Mesendoderm (in vitro differentiated cells): ENCODE measurements at regions not wholly inside any gene's neighbourhood (a gene's known extent, or its start where the extent isn't known, plus 50 kb on each side); places are given as distances from the start of the nearest gene placed in this dataset.
A peak's percentile ranks its signal among the peaks of the same experiment; 100 is the strongest.

ENCODE experiments used
- DNase-seq: peaks from one replicate; pipeline ENCODE4 v3.0.0; 2013
- H2AK5ac ChIP-seq: 2 replicates; pipeline ENCODE4 v1.6.1; 2013; ENCODE audit warnings: low read length, inconsistent platforms
- H2BK120ac ChIP-seq: 2 replicates; pipeline ENCODE4 v1.6.1; 2013; ENCODE audit warnings: low read depth, mild to moderate bottlenecking, low read length, moderate library complexity, mixed read lengths
- H2BK15ac ChIP-seq: replicated peaks from 2 replicates; pipeline ENCODE4 v1.6.1; 2013; ENCODE audit warnings: low read depth, mild to moderate bottlenecking, moderate library complexity
- H2BK5ac ChIP-seq: 2 replicates; pipeline ENCODE4 v1.6.1; 2013; ENCODE audit warnings: low read length, inconsistent platforms
- H3K18ac ChIP-seq: 2 replicates; pipeline ENCODE4 v1.6.1; 2013; ENCODE audit warnings: mild to moderate bottlenecking, low read length, mixed read lengths
- H3K23ac ChIP-seq: one replicate; pipeline ENCODE4 v1.6.1; 2013; ENCODE audit warnings: low read length
- H3K27ac ChIP-seq: 2 replicates; pipeline ENCODE4 v1.5.1; 2013; ENCODE audit warnings: low read depth, mild to moderate bottlenecking, inconsistent platforms, low read length, moderate library complexity
- H3K27me3 ChIP-seq: 2 replicates; pipeline ENCODE4 v1.6.1; 2013; ENCODE audit warnings: low read length, control low read depth, mild to moderate bottlenecking, inconsistent platforms; ENCODE audit not compliant: insufficient read depth, poor library complexity
- H3K36me3 ChIP-seq: 2 replicates; pipeline ENCODE4 v1.6.1; 2013; ENCODE audit warnings: low read length, inconsistent platforms; ENCODE audit not compliant: control insufficient read depth, insufficient read depth
- H3K4ac ChIP-seq: one replicate; pipeline ENCODE4 v1.6.1; 2013; ENCODE audit warnings: low read depth, mild to moderate bottlenecking, low read length, moderate library complexity
- H3K4me1 ChIP-seq: 2 replicates; pipeline ENCODE4 v1.6.1; 2013; ENCODE audit warnings: low read depth, low read length, inconsistent platforms; ENCODE audit not compliant: control insufficient read depth
- H3K4me2 ChIP-seq: 2 replicates; pipeline ENCODE4 v1.6.1; 2013; ENCODE audit warnings: low read length
- H3K4me3 ChIP-seq: 2 replicates; pipeline ENCODE4 v1.5.1; 2013; ENCODE audit warnings: mild to moderate bottlenecking, low read length
- H3K56ac ChIP-seq: one replicate; pipeline ENCODE4 v1.6.1; 2013; ENCODE audit warnings: low read length
- H3K79me1 ChIP-seq: 2 replicates; pipeline ENCODE4 v1.6.1; 2013; ENCODE audit warnings: low read length, inconsistent platforms
- H3K79me2 ChIP-seq: 2 replicates; pipeline ENCODE4 v1.6.1; 2013; ENCODE audit warnings: mild to moderate bottlenecking, low read length; ENCODE audit not compliant: control insufficient read depth, insufficient read depth
- H3K9ac ChIP-seq: 2 replicates; pipeline ENCODE4 v1.6.1; 2013; ENCODE audit warnings: low read length, inconsistent platforms
- H4K5ac ChIP-seq: one replicate; pipeline ENCODE4 v1.6.1; 2013; ENCODE audit warnings: low read length
- H4K8ac ChIP-seq: one replicate; pipeline ENCODE4 v1.6.1; 2013; ENCODE audit warnings: low read depth, mild to moderate bottlenecking, control low read depth, low read length, moderate library complexity
- WGBS: extraction: QIAGEN DNeasy Blood & Tissue Kit; methylation state at CpG from one replicate; pipeline ENCODE4 v1.1.7; 2013; ENCODE audit warnings: low lambda C conversion rate, missing lambda C conversion rate; ENCODE audit not compliant: insufficient coverage; ENCODE audit errors: extremely low coverage; 5-methylcytosine and 5-hydroxymethylcytosine counted together

GRCh38 chr12:41661141-41661765, 473.1 kb downstream of the PDZRN4 start:
- Histone ChIP-seq H3K23ac (no peak overlapping the region), H3K18ac (no peak overlapping the region), H2BK15ac (no peak overlapping the region), H3K56ac (no peak overlapping the region), H3K27me3 (no peaks in the 10 kb centered on the region), H3K9ac (no peak overlapping the region), H3K79me1 (no peaks in the 10 kb centered on the region), H3K4ac (no peak overlapping the region), H2BK5ac (no peak overlapping the region), H4K8ac (no peak overlapping the region), H2BK120ac (no peak overlapping the region), H3K4me1 (no peaks in the 10 kb centered on the region), H3K36me3 (no peaks in the 10 kb centered on the region), H2AK5ac (no peak overlapping the region), H3K4me3 (no peak overlapping the region), H3K79me2 (no peaks in the 10 kb centered on the region), H4K5ac (no peak overlapping the region), H3K27ac (no peak overlapping the region), H3K4me2 (no peak overlapping the region)
- peak; percentile 52 for DNase-seq
- no CpG with 5 or more reads among the region's 4 CpGs for WGBS

- Histone ChIP-seq H3K9ac (no peak overlapping the region), H3K27me3 (no peaks in the 10 kb centered on the region), H4K5ac (no peak overlapping the region), H2BK15ac (no peak overlapping the region), H2BK120ac (no peak overlapping the region), H2AK5ac (no peak overlapping the region), H3K4me1 (no peaks in the 10 kb centered on the region), H3K4me2 (no peak overlapping the region), H2BK5ac (no peak overlapping the region), H3K4me3 (no peak overlapping the region), H3K18ac (no peak overlapping the region), H3K4ac (no peak overlapping the region), H3K79me2 (no peaks in the 10 kb centered on the region), H3K36me3 (no peaks in the 10 kb centered on the region), H3K27ac (no peak overlapping the region), H3K79me1 (no peaks in the 10 kb centered on the region), H3K56ac (no peak overlapping the region), H4K8ac (no peak overlapping the region), H3K23ac (no peak overlapping the region)
- WGBS: no CpG with 5 or more reads among the region's 1 CpG
- no peak for DNase-seq
Observed at GRCh38 chr12:41656454-41656853, 468.3 kb downstream of the PDZRN4 start.

GRCh38 chr12:41653386-41654326, 465.5 kb downstream of the PDZRN4 start:
- no peak overlapping the region for H2BK120ac ChIP-seq
- H2BK5ac ChIP-seq: no peak overlapping the region
- no peaks in the 10 kb centered on the region for H3K36me3 ChIP-seq
- H2BK15ac ChIP-seq: no peak overlapping the region
- H4K8ac ChIP-seq: no peak overlapping the region
- no peak overlapping the region for H3K18ac ChIP-seq
- no peak overlapping the region for H3K4ac ChIP-seq
- no peaks in the 10 kb centered on the region for H3K4me1 ChIP-seq
- H3K4me3 ChIP-seq: no peak overlapping the region
- DNase-seq: peak; percentile 24
- no peak overlapping the region for H3K56ac ChIP-seq
- no peaks in the 10 kb centered on the region for H3K79me2 ChIP-seq
- no peaks in the 10 kb centered on the region for H3K79me1 ChIP-seq
- H3K23ac ChIP-seq: no peak overlapping the region
- no CpG with 5 or more reads among the region's 7 CpGs for WGBS
- no peaks in the 10 kb centered on the region for H3K27me3 ChIP-seq
- no peak overlapping the region for H3K9ac ChIP-seq
- H4K5ac ChIP-seq: no peak overlapping the region
- H3K4me2 ChIP-seq: no peak overlapping the region
- H2AK5ac ChIP-seq: no peak overlapping the region
- H3K27ac ChIP-seq: no peak overlapping the region

- no peak overlapping the region for H2BK120ac ChIP-seq
- H3K4me2 ChIP-seq: no peak overlapping the region
- H3K36me3 ChIP-seq: no peaks in the 10 kb centered on the region
- H4K8ac ChIP-seq: no peak overlapping the region
- no peaks in the 10 kb centered on the region for H3K79me2 ChIP-seq
- H3K4ac ChIP-seq: no peak overlapping the region
- H2BK15ac ChIP-seq: no peak overlapping the region
- H3K27me3 ChIP-seq: no peaks in the 10 kb centered on the region
- no peak overlapping the region for H3K9ac ChIP-seq
- no peak overlapping the region for H2AK5ac ChIP-seq
- H4K5ac ChIP-seq: no peak overlapping the region
- H3K4me3 ChIP-seq: no peak overlapping the region
- no peak overlapping the region for H3K18ac ChIP-seq
- WGBS: no CpG with 5 or more reads among the region's 8 CpGs
- H3K4me1 ChIP-seq: no peaks in the 10 kb centered on the region
- no peak overlapping the region for H3K23ac ChIP-seq
- DNase-seq: no peak
- H3K79me1 ChIP-seq: no peaks in the 10 kb centered on the region
- no peak overlapping the region for H3K27ac ChIP-seq
- H2BK5ac ChIP-seq: no peak overlapping the region
- H3K56ac ChIP-seq: no peak overlapping the region
Observed at GRCh38 chr12:41652981-41653380, 464.9 kb downstream of the PDZRN4 start.

- Histone ChIP-seq H3K4ac (no peak overlapping the region), H3K56ac (no peak overlapping the region), H4K8ac (no peak overlapping the region), H2BK5ac (no peak overlapping the region), H3K79me2 (no peaks in the 10 kb centered on the region), H3K79me1 (no peaks in the 10 kb centered on the region), H3K23ac (no peak overlapping the region), H3K18ac (no peak overlapping the region), H3K9ac (no peak overlapping the region), H2BK15ac (no peak overlapping the region), H3K27ac (no peak overlapping the region), H2AK5ac (no peak overlapping the region), H3K4me3 (no peak overlapping the region), H3K4me1 (no peaks in the 10 kb centered on the region), H3K36me3 (no peaks in the 10 kb centered on the region), H2BK120ac (no peak overlapping the region), H3K4me2 (no peak overlapping the region), H3K27me3 (no peaks in the 10 kb centered on the region), H4K5ac (no peak overlapping the region)
- DNase-seq: no peak
- no CpG with 5 or more reads among the region's 1 CpG for WGBS
Observed at GRCh38 chr12:41645624-41646023, 457.5 kb downstream of the PDZRN4 start.
